HL-60 (cell line): ENCODE measurements at regions not wholly inside any gene's neighbourhood (a gene's known extent, or its start where the extent isn't known, plus 50 kb on each side); places are given as distances from the start of the nearest gene placed in this dataset.

Source experiments
- POLR2AphosphoS5 ChIP-seq: IDR thresholded peaks from 2 replicates; pipeline ENCODE4 v1.6.1; 2012; ENCODE audit warnings: low read depth
- TF ChIP-seq, protein P1 (sequence below): IDR thresholded peaks from one replicate; pipeline ENCODE4 v1.5.1; 2011; ENCODE audit warnings: low read length, control low read depth, inconsistent platforms; ENCODE audit not compliant: insufficient read depth
- TF ChIP-seq, protein P2 (sequence below): IDR thresholded peaks from 2 replicates; pipeline ENCODE4 v1.6.1; 2012; ENCODE audit warnings: low read depth; ENCODE audit not compliant: insufficient replicate concordance

DNA sequence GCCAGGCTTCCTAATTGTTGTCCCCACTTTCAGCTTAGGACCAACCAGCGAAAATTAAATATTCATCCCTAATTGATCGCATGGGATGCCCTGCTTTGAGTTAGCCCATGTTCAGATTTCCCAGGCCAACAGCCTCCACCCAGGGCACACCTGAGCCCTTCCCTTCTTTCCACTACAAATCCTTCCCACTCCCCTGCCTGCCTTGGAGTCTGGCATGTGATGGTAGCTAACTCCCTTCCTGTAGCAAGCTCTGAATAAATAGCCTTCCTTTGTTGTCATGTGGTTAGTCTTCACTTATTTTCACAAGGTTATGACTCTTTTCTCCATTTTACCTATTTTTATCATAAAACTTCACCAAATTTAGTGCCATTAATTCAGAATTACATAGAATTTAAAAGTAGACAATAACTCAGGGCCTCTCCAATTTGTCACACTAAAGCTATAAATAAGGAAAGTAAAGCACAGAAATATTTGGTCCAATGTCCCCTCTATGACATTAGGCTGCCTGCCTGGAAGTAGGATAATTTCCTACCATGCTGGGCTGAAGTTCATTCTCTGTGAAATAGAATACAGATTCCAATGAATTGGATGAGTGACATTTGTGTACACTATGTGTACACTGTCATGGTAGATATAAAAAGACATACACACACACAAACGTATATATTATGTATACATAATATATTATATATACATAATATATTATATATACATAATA, 166.4 kb upstream of the CPEB2 start:
- TF ChIP-seq, protein P1, sequence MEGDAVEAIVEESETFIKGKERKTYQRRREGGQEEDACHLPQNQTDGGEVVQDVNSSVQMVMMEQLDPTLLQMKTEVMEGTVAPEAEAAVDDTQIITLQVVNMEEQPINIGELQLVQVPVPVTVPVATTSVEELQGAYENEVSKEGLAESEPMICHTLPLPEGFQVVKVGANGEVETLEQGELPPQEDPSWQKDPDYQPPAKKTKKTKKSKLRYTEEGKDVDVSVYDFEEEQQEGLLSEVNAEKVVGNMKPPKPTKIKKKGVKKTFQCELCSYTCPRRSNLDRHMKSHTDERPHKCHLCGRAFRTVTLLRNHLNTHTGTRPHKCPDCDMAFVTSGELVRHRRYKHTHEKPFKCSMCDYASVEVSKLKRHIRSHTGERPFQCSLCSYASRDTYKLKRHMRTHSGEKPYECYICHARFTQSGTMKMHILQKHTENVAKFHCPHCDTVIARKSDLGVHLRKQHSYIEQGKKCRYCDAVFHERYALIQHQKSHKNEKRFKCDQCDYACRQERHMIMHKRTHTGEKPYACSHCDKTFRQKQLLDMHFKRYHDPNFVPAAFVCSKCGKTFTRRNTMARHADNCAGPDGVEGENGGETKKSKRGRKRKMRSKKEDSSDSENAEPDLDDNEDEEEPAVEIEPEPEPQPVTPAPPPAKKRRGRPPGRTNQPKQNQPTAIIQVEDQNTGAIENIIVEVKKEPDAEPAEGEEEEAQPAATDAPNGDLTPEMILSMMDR, result no peak
- no peak for TF ChIP-seq POLR2AphosphoS5
- TF ChIP-seq, protein P2, sequence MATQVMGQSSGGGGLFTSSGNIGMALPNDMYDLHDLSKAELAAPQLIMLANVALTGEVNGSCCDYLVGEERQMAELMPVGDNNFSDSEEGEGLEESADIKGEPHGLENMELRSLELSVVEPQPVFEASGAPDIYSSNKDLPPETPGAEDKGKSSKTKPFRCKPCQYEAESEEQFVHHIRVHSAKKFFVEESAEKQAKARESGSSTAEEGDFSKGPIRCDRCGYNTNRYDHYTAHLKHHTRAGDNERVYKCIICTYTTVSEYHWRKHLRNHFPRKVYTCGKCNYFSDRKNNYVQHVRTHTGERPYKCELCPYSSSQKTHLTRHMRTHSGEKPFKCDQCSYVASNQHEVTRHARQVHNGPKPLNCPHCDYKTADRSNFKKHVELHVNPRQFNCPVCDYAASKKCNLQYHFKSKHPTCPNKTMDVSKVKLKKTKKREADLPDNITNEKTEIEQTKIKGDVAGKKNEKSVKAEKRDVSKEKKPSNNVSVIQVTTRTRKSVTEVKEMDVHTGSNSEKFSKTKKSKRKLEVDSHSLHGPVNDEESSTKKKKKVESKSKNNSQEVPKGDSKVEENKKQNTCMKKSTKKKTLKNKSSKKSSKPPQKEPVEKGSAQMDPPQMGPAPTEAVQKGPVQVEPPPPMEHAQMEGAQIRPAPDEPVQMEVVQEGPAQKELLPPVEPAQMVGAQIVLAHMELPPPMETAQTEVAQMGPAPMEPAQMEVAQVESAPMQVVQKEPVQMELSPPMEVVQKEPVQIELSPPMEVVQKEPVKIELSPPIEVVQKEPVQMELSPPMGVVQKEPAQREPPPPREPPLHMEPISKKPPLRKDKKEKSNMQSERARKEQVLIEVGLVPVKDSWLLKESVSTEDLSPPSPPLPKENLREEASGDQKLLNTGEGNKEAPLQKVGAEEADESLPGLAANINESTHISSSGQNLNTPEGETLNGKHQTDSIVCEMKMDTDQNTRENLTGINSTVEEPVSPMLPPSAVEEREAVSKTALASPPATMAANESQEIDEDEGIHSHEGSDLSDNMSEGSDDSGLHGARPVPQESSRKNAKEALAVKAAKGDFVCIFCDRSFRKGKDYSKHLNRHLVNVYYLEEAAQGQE, result no peak
